GM18867 (cell line): ENCODE measurements at regions not wholly inside any gene's neighbourhood (a gene's known extent, or its start where the extent isn't known, plus 50 kb on each side); places are given as distances from the start of the nearest gene placed in this dataset.
"Not testable (repeated sequence)": the region's sequence is repeated elsewhere in the genome, so short reads cannot be mapped to it uniquely, and the experiment has no call there.

ENCODE experiments used
- ATAC-seq: cut with Tn5 transposase; IDR thresholded peaks from one replicate; pipeline ENCODE4 v1.9.1; 2021; ENCODE audit warnings: mild to moderate bottlenecking, moderate library complexity; ENCODE audit not compliant: unreplicated experiment

GRCh38 chr5:143636931-143637528, 174.9 kb upstream of the HMHB1 start:
- no peak for ATAC-seq

- no peak for ATAC-seq
Measured at GRCh38 chr5:143635888-143636287, 176.1 kb upstream of the HMHB1 start.

GRCh38 chr5:143635146-143635752, 176.7 kb upstream of the HMHB1 start:
- no peak for ATAC-seq

- no peak for ATAC-seq
Measured at GRCh38 chr5:143634689-143635088, 177.3 kb upstream of the HMHB1 start.

GRCh38 chr5:143629871-143630659, 181.9 kb upstream of the HMHB1 start:
- ATAC-seq, result no peak

- ATAC-seq, result not testable (repeated sequence)
Measured at GRCh38 chr5:143625048-143625447, 186.9 kb upstream of the HMHB1 start.

GRCh38 chr5:143624465-143624864, 187.5 kb upstream of the HMHB1 start:
- ATAC-seq, result no peak

GRCh38 chr5:143619040-143619439, 192.9 kb upstream of the HMHB1 start:
- no peak for ATAC-seq

GRCh38 chr5:143618141-143618540, 193.8 kb upstream of the HMHB1 start:
- ATAC-seq, result no peak

- ATAC-seq, result no peak
Measured at GRCh38 chr5:143614831-143615230, 197.1 kb upstream of the HMHB1 start.

GRCh38 chr5:143613329-143613728, 198.6 kb upstream of the HMHB1 start:
- ATAC-seq, result no peak

GRCh38 chr5:143610946-143611345, 201.0 kb upstream of the HMHB1 start:
- no peak for ATAC-seq

- peak; percentile 88 for ATAC-seq
Measured at GRCh38 chr5:143606043-143606752, 202.7 kb upstream of the NR3C1 start.

GRCh38 chr5:143605403-143606005, 202.0 kb upstream of the NR3C1 start:
- peak; percentile 42 for ATAC-seq

- ATAC-seq, result no peak
Measured at GRCh38 chr5:143601917-143602333, 198.4 kb upstream of the NR3C1 start.

- ATAC-seq, result no peak
Measured at GRCh38 chr5:143601357-143601756, 197.9 kb upstream of the NR3C1 start.

- no peak for ATAC-seq
Measured at GRCh38 chr5:143600396-143601075, 197.1 kb upstream of the NR3C1 start.

GRCh38 chr5:143599474-143599873, 196.0 kb upstream of the NR3C1 start:
- ATAC-seq, result no peak

- ATAC-seq, result no peak
Measured at GRCh38 chr5:143596824-143597223, 193.3 kb upstream of the NR3C1 start.
